ENCODE measurements at regions not wholly inside any gene's neighbourhood (a gene's known extent, or its start where the extent isn't known, plus 50 kb on each side); places are given as distances from the start of the nearest gene placed in this dataset.
"Not testable (repeated sequence)": the region's sequence is repeated elsewhere in the genome, so short reads cannot be mapped to it uniquely, and the experiment has no call there.

DNA sequence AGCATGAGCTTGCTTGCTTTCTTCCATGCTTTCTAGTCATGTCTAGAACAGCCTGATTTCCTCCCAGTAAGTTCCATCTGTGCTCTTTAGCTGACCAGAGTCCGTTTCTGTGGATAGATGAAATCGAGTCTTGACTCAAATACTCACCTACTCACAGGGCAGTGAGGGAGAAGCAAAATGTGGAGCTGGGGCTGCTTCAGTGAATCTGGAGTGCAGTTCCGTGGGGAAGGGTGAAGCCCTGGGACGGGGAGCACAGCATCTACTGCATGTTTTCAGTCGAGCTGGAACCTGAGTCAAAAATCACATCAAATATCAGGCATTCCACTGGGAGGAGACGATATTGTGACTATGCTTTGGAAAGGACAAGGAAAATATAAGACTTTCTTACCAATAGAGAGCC, 70.3 kb upstream of the PRMT8 start:
- H3K27ac ChIP-seq = no peak overlapping the region
- no peak for TF ChIP-seq ZFX (IDR thresholded peaks at IDR 0.05; ENCODE audit: borderline replicate concordance)
- TF ChIP-seq, protein P1, sequence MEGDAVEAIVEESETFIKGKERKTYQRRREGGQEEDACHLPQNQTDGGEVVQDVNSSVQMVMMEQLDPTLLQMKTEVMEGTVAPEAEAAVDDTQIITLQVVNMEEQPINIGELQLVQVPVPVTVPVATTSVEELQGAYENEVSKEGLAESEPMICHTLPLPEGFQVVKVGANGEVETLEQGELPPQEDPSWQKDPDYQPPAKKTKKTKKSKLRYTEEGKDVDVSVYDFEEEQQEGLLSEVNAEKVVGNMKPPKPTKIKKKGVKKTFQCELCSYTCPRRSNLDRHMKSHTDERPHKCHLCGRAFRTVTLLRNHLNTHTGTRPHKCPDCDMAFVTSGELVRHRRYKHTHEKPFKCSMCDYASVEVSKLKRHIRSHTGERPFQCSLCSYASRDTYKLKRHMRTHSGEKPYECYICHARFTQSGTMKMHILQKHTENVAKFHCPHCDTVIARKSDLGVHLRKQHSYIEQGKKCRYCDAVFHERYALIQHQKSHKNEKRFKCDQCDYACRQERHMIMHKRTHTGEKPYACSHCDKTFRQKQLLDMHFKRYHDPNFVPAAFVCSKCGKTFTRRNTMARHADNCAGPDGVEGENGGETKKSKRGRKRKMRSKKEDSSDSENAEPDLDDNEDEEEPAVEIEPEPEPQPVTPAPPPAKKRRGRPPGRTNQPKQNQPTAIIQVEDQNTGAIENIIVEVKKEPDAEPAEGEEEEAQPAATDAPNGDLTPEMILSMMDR (IDR thresholded peaks at IDR 0.05) = no peak

GRCh38 chr12:3421191-3421978, 69.6 kb upstream of the PRMT8 start:
- no peak for TF ChIP-seq ZFX (IDR thresholded peaks at IDR 0.05; ENCODE audit: borderline replicate concordance)
- TF ChIP-seq, protein P1 (IDR thresholded peaks at IDR 0.05) = no peak
- no peak overlapping the region for H3K27ac ChIP-seq

DNA sequence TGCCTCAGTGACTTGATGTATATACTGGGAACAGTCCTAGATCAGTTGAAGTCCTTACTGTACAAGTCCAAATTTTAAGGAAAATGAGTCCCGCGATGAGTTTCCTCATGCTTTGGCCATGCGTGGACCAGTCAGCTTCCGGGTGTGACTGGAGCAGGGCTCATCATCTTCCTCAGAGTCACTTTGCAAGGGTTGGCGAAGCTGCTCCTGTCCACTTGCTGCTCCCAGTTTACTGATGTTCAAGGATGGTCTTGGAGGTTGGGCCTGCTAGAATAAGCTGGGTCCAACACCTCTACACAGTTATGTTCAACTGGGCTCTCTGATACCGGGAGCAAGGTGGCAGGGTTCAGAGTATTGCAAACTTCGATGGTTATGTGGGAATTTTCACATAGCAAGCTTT, 66.2 kb upstream of the PRMT8 start:
- H3K27ac ChIP-seq = not testable (repeated sequence)

DNA sequence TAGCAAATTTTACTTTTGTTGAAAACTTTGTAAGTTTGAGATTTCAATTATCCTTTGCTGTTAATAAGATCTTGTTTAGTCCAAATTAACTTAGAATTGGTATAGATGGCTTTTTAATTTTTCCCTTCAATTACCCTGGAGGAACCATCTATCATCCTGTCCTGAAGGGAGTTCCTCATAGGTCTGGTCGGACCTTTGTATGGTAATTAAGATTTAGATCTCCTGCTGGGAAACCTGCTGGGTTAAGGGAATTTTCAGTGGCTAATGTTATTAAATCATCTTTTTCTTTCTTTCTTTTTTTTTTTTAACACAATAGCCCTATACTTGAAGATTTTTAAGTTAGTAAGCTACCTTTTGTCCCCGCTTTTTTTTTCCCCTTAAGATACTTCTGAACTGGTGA, 63.0 kb upstream of the PRMT8 start:
- TF ChIP-seq, protein P1 (IDR thresholded peaks at IDR 0.05) = no peak
- no peak for TF ChIP-seq ZFX (IDR thresholded peaks at IDR 0.05; ENCODE audit: borderline replicate concordance)
- no peak overlapping the region for H3K27ac ChIP-seq

GRCh38 chr12:3428631-3429030, 62.4 kb upstream of the PRMT8 start:
- H3K27ac ChIP-seq = no peak overlapping the region
- TF ChIP-seq, protein P1 (IDR thresholded peaks at IDR 0.05) = no peak
- no peak for TF ChIP-seq ZFX (IDR thresholded peaks at IDR 0.05; ENCODE audit: borderline replicate concordance)

- not testable (repeated sequence) for H3K27ac ChIP-seq
Measured at GRCh38 chr12:3429523-3429922, 61.5 kb upstream of the PRMT8 start.

DNA sequence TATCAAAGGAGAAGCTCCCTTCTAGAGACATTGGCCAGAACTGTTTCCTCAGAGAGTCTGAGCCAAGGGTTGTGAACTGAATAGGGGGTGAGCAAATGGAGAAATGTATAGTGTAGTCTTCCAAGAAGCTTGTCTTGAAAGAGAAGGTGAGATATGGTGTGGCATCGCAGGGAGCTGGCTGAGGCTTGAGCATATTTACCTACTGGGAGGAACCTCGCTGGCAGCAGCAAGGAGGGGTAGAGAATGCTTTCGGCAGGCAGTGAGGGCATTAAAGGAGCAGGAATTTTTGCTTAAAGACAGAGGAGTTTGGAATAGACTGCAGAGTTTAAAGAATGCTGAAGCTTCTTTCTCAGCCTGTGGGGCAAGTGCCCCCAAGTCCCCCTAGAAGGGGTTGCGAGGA, 59.3 kb upstream of the PRMT8 start:
- no peak overlapping the region for H3K27ac ChIP-seq
- TF ChIP-seq ZFX (IDR thresholded peaks at IDR 0.05; ENCODE audit: borderline replicate concordance) = no peak
- TF ChIP-seq, protein P1 (IDR thresholded peaks at IDR 0.05) = no peak

GRCh38 chr12:3432176-3432742, 58.7 kb upstream of the PRMT8 start:
- H3K27ac ChIP-seq = no peak overlapping the region
- TF ChIP-seq, protein P1 (IDR thresholded peaks at IDR 0.05) = no peak
- TF ChIP-seq ZFX (IDR thresholded peaks at IDR 0.05; ENCODE audit: borderline replicate concordance) = no peak

All from 22Rv1 (cell line).